Spinal cord (tissue), 9 donors: ENCODE measurements at regions not wholly inside any gene's neighbourhood (a gene's known extent, or its start where the extent isn't known, plus 50 kb on each side); places are given as distances from the start of the nearest gene placed in this dataset.

Experiments used
- DNase-seq, 6 donors: peaks; one replicate each; pipeline versions ENCODE4 v3.0.0 to v3.0.0-alpha.2; 2013 to 2015; ENCODE audit warnings: low spot score in 6 of 6, low read depth in 4 of 6
- H3K27ac ChIP-seq: one replicate; pipeline ENCODE4 v1.5.1; 2013; ENCODE audit warnings: low read depth, low read length, control low read depth
- H3K27me3 ChIP-seq: one replicate; pipeline ENCODE4 v1.6.1; 2013; ENCODE audit warnings: low read length; ENCODE audit not compliant: control insufficient read depth, insufficient read depth
- H3K36me3 ChIP-seq: one replicate; pipeline ENCODE4 v1.6.1; 2013; ENCODE audit warnings: low read length; ENCODE audit not compliant: control insufficient read depth, insufficient read depth
- H3K4me1 ChIP-seq: one replicate; pipeline ENCODE4 v1.6.1; 2013; ENCODE audit warnings: low read length; ENCODE audit not compliant: control insufficient read depth, insufficient read depth
- H3K4me3 ChIP-seq: one replicate; pipeline ENCODE4 v1.5.1; 2013; ENCODE audit warnings: low read depth, low read length, control low read depth
- H3K9me3 ChIP-seq: one replicate; pipeline ENCODE4 v1.6.1; 2013; ENCODE audit warnings: low read length; ENCODE audit not compliant: control insufficient read depth, insufficient read depth
- WGBS: methylation state at CpG from one replicate; pipeline ENCODE4 v1.1.5; 2013; ENCODE audit warnings: missing lambda C conversion rate; ENCODE audit not compliant: insufficient coverage; 5-methylcytosine and 5-hydroxymethylcytosine counted together
- donor health status: healthy.

DNA sequence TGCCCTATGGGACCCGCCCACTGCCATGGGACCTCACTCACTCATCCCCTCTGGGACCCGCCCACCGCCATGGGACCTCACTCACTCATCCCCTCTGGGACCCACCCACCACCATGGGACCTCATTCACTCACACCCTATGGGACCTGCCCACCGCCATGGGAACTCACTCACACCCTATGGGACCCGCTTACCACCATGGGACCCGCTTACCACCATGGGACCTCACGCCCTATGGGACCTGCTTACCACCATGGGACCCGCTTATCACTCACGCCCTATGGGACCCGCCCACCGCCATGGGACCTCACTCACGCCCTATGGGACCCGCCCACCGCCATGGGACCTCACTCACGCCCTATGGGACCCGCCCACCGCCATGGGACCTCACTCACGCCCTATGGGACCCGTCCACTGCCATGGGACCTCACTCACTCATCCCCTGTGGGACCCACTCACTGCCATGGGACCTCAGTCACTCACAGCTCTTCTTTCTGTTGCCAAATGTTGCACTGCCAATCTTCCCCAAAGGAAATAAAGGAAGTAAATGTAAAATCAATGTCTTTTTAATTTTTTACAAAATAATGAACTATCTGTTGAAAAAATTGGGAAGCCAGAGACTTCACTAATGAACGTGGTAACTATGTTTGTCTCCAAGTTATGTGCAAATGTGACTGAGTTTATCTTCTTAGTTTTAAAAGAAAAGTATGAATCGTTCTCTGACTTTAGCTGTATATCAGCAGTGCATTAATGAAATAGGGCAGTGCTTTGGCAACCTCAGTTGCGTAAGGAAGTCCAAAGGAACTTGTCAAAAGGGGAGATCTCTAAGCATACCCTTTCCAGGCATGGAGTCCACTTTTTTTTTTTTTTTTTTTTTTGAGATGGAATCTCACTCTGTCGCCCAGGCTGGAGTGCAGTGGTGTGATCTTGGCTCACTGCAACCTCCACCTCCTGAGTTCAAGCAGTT is 101.5 kb upstream of the MGAT5 start:
- Histone ChIP-seq H3K4me3 (no peak overlapping the region), H3K4me1 (peaks cover 10% of the 10 kb centered on the region), H3K9me3 (no peaks in the 10 kb centered on the region), H3K27ac (no peak overlapping the region), H3K27me3 (no peaks in the 10 kb centered on the region), H3K36me3 (peaks cover 9% of the 10 kb centered on the region)
- no peak for DNase-seq
- 91% methylated on average over 12 of the region's 23 CpGs for WGBS

DNA sequence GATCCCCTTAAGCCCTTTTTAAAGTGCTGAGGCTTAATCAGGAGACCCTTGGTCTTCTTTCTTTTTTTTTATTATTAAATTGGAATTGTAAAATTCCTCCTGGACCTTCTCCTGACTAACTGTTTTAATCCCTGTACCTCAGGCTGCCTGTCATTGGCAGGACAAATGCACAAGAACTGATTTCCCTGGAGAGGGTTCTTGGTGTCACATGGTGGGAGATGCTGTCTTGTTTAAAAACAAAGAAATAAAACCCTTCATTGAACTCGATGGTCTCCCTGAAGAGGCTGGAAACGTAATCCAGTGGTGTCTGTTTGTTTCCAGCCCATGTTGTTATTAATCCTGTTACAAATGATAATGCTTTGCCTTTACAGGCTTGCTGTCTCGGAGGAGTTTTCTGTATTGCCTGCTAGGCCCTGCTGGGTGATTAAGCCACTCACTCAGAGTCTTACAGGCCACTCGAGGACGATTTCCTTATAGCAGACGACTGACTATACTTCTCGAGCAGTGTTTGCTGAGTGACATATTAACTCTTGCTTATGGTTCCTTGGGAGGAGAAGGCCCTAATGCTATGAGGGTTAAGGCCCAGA is 100.5 kb upstream of the MGAT5 start:
- WGBS: 20% methylated on average over 2 of the region's 7 CpGs
- Histone ChIP-seq H3K9me3 (no peaks in the 10 kb centered on the region), H3K36me3 (peaks cover 9% of the 10 kb centered on the region), H3K4me3 (no peak overlapping the region), H3K27ac (no peak overlapping the region), H3K4me1 (peaks cover 16% of the 10 kb centered on the region), H3K27me3 (no peaks in the 10 kb centered on the region)
- peak in 2 of 6 donors; percentile 44 to 95 for DNase-seq

DNA sequence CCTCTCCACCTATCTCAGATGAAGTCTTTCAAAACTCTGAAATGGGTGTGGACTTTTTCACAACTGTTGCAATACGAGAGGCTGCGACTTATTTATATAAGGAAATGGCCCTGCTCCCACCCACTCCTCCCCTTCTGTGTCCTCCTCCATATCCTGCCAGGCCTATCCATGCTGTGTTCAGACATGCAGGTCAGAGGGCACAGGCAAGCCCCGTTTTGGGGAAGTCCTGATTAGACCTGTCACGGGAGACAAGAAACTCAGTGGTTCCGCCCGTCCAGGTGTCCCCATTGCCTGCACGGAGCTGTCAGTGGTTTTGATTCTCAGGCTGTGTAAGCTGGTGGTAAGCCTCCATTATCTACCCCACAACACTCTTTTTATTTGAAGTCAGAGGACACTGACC is 99.6 kb upstream of the MGAT5 start:
- no peak overlapping the region for H3K4me3 ChIP-seq
- no peak for DNase-seq
- H3K27me3 ChIP-seq: no peaks in the 10 kb centered on the region
- H3K9me3 ChIP-seq: no peaks in the 10 kb centered on the region
- no peak overlapping the region for H3K27ac ChIP-seq
- WGBS: 100% methylated on average over 2 of the region's 7 CpGs
- H3K4me1 ChIP-seq: peaks cover 19% of the 10 kb centered on the region
- peaks cover 9% of the 10 kb centered on the region for H3K36me3 ChIP-seq

DNA sequence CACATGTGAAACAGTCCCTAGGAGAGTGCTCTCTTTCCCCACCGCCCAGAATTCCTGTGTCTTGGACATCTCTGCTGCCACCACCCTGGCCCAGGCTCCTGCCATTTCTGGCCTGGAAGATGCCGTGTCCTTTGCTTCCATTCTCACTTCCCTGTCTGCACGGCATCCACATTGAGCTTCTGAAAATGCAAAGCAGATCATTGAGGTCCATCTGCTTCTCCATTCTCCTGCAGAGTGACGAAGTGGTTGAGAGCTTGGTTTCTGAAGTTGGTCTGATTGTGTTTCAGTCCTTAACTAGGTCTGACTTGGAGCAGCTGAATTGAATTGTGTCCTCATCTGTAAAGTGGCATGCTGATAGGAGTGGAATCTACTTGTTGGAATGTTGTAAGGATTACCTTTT is 98.7 kb upstream of the MGAT5 start:
- peaks cover 22% of the 10 kb centered on the region for H3K4me1 ChIP-seq
- DNase-seq: no peak
- 74% methylated on average over 3 of the region's 4 CpGs for WGBS

DNA sequence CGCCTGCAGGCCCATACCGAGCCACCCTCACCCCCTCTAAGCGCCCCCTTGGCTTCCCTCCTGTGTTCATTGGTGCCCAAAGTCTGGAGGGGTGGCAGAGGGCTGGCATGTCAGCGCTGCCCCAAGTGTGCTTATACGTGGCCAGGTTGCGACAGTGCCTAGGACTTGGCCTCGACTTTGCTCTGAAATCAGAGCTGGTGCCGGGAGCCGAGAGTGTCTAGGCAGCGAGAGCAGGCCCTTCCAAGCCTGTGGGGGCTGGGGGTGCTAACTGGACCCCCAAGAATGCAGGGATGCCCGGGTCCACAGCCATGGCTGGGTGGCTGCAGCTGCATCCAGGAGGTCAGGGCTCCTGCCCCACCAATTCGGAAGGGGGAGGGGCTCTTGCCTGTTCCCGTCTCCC is 95.6 kb upstream of the MGAT5 start:
- Histone ChIP-seq H3K27me3 (no peaks in the 10 kb centered on the region), H3K4me1 (peaks cover 37% of the 10 kb centered on the region), H3K9me3 (no peaks in the 10 kb centered on the region), H3K27ac (no peak overlapping the region), H3K4me3 (no peak overlapping the region), H3K36me3 (no peaks in the 10 kb centered on the region)
- 95% methylated on average over 10 of the region's 13 CpGs for WGBS
- no peak for DNase-seq

More for the DNA sequence above, 98.7 kb upstream of the MGAT5 start:
- Histone ChIP-seq H3K36me3 (peaks cover 9% of the 10 kb centered on the region), H3K27me3 (no peaks in the 10 kb centered on the region), H3K9me3 (no peaks in the 10 kb centered on the region), H3K4me3 (no peak overlapping the region), H3K27ac (no peak overlapping the region)

DNA sequence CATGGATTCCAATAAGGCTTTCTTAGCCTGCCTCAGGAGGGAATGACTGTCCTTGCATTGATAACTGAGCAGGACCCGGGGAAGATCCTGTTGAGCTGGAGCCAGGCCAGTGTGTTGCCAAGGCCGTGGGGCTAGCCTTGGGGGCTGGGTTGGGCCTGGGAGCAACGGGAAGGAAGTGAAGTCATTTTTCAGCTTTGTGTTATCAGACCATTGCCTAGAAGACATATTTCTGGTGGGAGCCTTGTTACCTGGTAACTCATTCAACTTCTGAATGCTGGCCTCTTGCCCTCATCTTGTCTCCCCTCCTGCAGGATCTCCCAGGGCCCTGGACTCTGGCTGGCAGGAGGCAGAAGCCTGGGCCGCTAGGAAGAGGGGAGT is 92.7 kb upstream of the MGAT5 start:
- peak in 4 of 6 donors; percentile 18 to 82 (median 59) for DNase-seq
- no peaks in the 10 kb centered on the region for H3K27me3 ChIP-seq
- WGBS: 35% methylated on average over 2 of the region's 4 CpGs
- H3K4me1 ChIP-seq: peaks cover 29% of the 10 kb centered on the region
- H3K4me3 ChIP-seq: no peak overlapping the region
- no peaks in the 10 kb centered on the region for H3K9me3 ChIP-seq
- no peaks in the 10 kb centered on the region for H3K36me3 ChIP-seq
- peak overlapping the region; percentile 21 for H3K27ac ChIP-seq

DNA sequence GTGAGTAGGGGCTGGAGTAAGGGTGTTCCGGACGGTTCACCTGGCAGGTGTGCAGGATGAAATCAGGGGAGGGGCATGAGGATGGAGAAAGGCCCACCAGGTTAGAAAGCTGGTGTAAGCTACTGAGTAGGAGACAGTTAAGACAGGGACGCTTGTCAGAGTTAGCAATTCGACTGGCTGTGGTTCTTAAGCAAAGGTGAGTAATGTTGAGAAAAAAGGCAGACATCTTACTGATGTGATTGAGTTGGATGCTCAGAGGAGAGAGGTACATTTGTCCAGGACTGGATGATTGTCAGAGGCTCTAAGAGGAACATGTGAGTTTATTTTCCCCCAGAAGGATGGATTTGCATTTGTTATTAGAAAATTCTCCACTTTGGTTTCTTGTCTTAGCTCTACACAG is 90.5 kb upstream of the MGAT5 start:
- no peak for DNase-seq
- Histone ChIP-seq H3K9me3 (no peaks in the 10 kb centered on the region), H3K4me3 (no peak overlapping the region), H3K27me3 (no peaks in the 10 kb centered on the region), H3K4me1 (peaks cover 24% of the 10 kb centered on the region), H3K27ac (no peak overlapping the region), H3K36me3 (no peaks in the 10 kb centered on the region)
- WGBS: 98% methylated on average over 4 of the region's 4 CpGs

DNA sequence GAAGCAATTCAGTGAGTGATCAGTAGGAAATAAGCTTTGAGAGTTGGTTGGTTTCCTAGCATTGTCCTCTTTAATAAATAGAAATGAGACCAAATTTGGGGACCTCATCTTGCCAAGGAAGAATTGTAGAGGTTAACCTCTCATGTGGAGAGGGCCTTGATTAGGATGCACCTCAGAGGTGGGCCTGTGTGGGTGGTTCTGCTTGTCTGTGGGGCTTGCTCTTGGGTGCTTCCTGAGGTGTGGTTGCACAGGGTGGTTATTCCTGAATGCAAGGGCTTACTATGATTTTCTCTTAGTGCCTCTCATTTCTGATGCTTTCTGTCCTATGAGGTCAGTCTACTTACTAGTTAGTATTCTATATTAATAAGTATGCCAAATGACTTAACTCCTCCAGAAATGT is 89.6 kb upstream of the MGAT5 start:
- no peaks in the 10 kb centered on the region for H3K9me3 ChIP-seq
- no peaks in the 10 kb centered on the region for H3K27me3 ChIP-seq
- peaks cover 21% of the 10 kb centered on the region for H3K4me1 ChIP-seq
- H3K36me3 ChIP-seq: no peaks in the 10 kb centered on the region
- H3K4me3 ChIP-seq: no peak overlapping the region
- DNase-seq: no peak
- no peak overlapping the region for H3K27ac ChIP-seq

DNA sequence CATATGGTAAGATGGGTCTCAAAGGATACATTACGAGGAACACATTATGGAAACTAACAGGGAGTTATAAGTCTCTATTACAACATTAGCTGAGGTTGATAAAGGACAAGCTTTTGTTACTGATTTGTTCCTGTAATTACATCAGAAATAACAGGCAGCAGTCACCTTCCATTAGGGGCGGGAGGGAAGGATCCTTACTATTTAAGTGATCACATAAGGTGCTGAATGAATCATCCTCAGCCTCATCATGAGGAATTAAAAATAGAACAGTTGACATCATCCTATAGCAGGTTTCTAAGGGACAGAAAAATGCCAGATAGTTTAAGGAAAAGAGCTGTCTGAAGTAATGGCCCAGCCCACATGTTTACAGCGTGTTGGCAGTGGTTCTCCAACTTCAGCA is 86.9 kb upstream of the MGAT5 start:
- no peaks in the 10 kb centered on the region for H3K27me3 ChIP-seq
- DNase-seq: no peak
- H3K27ac ChIP-seq: no peak overlapping the region
- no peaks in the 10 kb centered on the region for H3K36me3 ChIP-seq
- no peak overlapping the region for H3K4me3 ChIP-seq
- peaks cover under 1% of the 10 kb centered on the region for H3K4me1 ChIP-seq
- 85% methylated on average over 1 of the region's 3 CpGs for WGBS
- H3K9me3 ChIP-seq: no peaks in the 10 kb centered on the region

DNA sequence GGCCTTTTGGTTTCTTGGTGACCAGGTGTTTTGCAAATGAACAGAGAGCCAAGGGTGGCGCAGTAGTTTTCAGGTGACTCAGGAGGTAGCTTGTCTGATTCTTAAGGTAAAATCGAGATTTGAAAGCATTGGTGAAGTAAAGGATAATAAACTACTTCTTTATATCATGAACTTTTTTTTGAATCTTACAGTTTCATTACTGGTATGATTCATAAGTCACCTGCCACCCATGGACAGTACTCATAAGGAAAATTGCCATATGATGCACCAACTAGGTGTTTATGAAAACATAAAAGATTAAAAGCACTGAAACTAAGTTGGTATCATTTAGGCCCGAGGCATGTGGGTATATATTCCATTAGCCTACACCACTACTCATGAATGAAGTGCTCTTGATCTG is 84.1 kb upstream of the MGAT5 start:
- Histone ChIP-seq H3K27me3 (no peaks in the 10 kb centered on the region), H3K36me3 (no peaks in the 10 kb centered on the region), H3K27ac (no peak overlapping the region), H3K4me3 (no peak overlapping the region), H3K4me1 (peaks cover 12% of the 10 kb centered on the region), H3K9me3 (no peaks in the 10 kb centered on the region)
- no peak for DNase-seq
- 83% methylated on average over 1 of the region's 3 CpGs for WGBS
